GM12872 (cell line): ENCODE measurements at regions not wholly inside any gene's neighbourhood (a gene's known extent, or its start where the extent isn't known, plus 50 kb on each side); places are given as distances from the start of the nearest gene placed in this dataset.
A peak's percentile ranks its signal among the peaks of the same experiment; 100 is the strongest.

Experiments used
- TF ChIP-seq, protein P1 (sequence below): IDR thresholded peaks from 3 replicates; pipeline ENCODE4 v1.5.1; 2011; ENCODE audit warnings: low read depth, mild to moderate bottlenecking, low read length, moderate library complexity; ENCODE audit not compliant: insufficient read depth

- TF ChIP-seq, protein P1, sequence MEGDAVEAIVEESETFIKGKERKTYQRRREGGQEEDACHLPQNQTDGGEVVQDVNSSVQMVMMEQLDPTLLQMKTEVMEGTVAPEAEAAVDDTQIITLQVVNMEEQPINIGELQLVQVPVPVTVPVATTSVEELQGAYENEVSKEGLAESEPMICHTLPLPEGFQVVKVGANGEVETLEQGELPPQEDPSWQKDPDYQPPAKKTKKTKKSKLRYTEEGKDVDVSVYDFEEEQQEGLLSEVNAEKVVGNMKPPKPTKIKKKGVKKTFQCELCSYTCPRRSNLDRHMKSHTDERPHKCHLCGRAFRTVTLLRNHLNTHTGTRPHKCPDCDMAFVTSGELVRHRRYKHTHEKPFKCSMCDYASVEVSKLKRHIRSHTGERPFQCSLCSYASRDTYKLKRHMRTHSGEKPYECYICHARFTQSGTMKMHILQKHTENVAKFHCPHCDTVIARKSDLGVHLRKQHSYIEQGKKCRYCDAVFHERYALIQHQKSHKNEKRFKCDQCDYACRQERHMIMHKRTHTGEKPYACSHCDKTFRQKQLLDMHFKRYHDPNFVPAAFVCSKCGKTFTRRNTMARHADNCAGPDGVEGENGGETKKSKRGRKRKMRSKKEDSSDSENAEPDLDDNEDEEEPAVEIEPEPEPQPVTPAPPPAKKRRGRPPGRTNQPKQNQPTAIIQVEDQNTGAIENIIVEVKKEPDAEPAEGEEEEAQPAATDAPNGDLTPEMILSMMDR: peak; percentile 65
Measured at GRCh38 chr16:63289834-63290460, 1253.7 kb upstream of the CDH8 start.

DNA sequence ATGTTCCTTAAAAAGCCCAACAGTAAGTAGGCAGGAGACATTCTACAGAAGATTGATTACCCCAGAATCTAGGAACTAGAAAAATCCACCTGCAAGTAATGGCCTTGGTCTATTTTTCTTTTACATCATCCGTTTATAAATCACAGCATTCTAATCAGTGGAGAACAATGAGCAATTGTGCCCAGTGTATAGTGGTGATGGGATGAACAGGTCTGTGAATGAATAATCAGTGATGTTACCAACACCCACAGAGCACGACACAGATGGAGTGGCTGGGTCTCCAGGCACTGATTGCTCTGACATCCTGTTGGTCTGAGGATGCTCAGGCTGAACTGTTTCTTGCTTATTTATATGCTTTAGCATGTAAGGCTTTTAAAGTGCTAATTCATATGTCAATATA is 1251.2 kb upstream of the CDH8 start:
- TF ChIP-seq, protein P1: no peak

- TF ChIP-seq, protein P1: no peak
Measured at GRCh38 chr16:63283721-63284120, 1247.5 kb upstream of the CDH8 start.

DNA sequence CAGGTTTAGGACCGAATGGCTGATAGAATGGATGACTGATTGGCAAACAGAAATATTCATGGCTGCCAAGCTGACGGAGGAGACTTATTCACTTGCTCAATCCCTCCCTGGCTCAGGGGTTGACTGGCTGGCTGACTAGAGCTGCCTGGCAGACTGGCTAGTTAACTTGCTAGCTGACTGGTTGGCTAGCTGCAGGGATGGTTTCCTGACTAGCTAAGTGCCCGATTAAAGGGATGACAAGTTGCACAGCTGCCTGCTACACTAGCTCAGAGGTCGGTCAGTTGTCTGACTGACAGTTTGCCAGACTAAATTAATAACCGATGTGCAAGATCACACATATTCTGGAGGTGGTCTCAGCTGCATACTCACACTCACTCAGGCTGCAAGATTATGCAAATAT is 1208.4 kb upstream of the CDH8 start:
- TF ChIP-seq, protein P1: no peak

- TF ChIP-seq, protein P1: no peak
Measured at GRCh38 chr16:63241497-63242028, 1205.3 kb upstream of the CDH8 start.

DNA sequence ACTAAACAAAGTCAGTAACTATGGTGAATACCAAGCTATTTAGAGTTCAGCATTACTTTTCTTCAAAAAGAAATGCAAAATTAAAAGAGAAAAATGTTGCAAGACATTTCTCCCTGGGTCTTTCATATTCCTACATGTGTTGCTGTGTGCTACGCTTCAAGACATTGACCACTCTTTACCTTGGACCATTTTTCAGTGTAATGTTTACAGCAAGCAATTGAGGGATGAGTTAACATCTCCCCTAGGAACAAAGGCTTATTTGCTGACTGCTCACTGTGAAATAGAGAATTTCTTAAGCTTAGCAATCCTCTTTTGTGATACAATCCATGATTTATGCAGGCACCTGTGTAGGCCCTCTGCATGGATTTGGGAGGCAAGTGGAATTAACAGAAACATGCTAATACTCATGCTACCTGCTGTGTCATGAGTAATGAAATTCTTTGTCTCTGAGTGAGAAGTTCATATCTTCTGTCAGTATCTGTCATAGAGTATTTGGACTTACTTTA is 1202.9 kb upstream of the CDH8 start:
- TF ChIP-seq, protein P1: no peak

- TF ChIP-seq, protein P1: no peak
Measured at GRCh38 chr16:63230421-63231040, 1194.3 kb upstream of the CDH8 start.
